AG20443 (cell line): ENCODE measurements at regions not wholly inside any gene's neighbourhood (a gene's known extent, or its start where the extent isn't known, plus 50 kb on each side); places are given as distances from the start of the nearest gene placed in this dataset.
"Not testable (repeated sequence)": the region's sequence is repeated elsewhere in the genome, so short reads cannot be mapped to it uniquely, and the experiment has no call there.

ENCODE experiments used
- DNase-seq: peaks from one replicate; pipeline ENCODE4 v3.0.0; 2012; ENCODE audit warnings: low spot score, mixed read lengths

- no peak for DNase-seq
Observed at GRCh38 chr6:166806217-166806838, 150.0 kb downstream of the RNASET2 start.

DNA sequence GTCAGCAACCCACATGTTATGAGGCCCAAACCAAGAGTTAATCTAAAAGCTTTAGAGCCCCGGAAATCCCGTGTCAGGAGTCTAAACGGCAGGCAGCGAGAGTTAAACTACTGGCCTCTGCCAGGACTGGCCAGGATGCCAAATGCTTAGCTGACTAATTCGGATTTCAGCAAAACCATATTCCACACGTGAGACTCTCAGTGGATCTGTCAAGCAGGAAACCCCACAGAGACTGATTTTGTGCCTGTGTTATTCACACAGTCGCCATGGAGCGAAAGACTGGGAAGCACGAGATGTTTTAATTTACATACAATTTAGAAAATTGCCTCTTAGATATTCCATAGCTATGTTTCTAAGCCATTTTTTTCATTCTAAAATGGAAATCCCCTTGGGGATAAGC is 152.9 kb downstream of the RNASET2 start:
- no peak for DNase-seq

DNA sequence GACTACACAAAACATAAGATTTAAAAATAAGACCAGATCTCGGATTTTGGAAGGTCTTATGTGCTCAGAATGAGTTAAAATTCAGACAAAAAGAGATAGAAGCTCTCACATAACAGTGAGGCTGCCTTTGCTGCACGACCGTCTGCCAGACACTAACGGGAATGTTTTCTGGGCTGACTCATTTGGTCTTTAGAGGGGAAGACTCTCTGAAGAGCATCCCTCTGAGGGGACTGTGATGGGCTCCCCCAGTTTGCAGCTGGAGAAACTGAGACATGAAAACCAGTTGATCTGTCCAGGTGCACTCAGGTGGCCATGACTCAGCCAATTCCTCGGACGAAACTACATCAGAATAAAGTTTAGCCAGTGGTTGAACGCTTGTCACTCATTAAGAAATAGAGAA is 153.9 kb downstream of the RNASET2 start:
- DNase-seq = no peak

- no peak for DNase-seq
Observed at GRCh38 chr6:166800137-166800536, 156.2 kb downstream of the RNASET2 start.

- DNase-seq = no peak
Observed at GRCh38 chr6:166798652-166799051, 157.7 kb downstream of the RNASET2 start.

- DNase-seq = no peak
Observed at GRCh38 chr6:166796610-166797009, 159.7 kb downstream of the RNASET2 start.

DNA sequence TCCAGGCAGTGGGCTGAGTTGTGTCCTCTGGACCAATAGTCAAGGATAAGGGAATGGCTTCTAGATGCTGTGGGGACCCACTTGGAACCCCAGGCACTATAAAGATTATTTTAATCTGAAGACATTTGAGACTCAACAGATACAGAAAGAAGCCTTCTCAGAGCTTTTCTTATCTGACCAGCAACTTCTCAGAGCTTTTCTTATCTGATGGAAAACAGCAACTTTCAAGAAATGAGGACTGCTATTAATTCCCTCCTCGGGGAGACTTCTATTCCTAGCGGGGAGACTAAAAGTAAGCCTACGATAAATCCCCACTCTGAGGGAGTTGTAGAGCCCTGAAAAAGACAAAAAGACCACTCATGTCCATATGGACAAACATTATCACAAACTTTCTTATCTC is 160.5 kb downstream of the RNASET2 start:
- no peak for DNase-seq

DNA sequence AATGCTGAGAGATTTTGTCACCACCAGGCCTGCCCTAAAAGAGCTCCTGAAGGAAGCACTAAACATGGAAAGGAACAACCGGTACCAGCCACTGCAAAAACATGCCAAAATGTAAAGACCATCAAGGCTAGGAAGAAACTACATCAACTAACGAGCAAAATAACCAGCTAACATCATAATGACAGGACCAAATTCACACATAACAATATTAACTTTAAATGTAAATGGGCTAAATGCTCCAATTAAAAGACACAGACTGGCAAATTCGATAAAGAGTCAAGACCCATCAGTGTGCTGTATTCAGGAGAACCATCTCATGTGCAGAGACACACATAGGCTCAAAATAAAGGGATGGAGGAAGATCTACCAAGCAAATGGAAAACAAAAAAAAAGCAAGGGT is 163.8 kb upstream of the RPS6KA2 start:
- not testable (repeated sequence) for DNase-seq

DNA sequence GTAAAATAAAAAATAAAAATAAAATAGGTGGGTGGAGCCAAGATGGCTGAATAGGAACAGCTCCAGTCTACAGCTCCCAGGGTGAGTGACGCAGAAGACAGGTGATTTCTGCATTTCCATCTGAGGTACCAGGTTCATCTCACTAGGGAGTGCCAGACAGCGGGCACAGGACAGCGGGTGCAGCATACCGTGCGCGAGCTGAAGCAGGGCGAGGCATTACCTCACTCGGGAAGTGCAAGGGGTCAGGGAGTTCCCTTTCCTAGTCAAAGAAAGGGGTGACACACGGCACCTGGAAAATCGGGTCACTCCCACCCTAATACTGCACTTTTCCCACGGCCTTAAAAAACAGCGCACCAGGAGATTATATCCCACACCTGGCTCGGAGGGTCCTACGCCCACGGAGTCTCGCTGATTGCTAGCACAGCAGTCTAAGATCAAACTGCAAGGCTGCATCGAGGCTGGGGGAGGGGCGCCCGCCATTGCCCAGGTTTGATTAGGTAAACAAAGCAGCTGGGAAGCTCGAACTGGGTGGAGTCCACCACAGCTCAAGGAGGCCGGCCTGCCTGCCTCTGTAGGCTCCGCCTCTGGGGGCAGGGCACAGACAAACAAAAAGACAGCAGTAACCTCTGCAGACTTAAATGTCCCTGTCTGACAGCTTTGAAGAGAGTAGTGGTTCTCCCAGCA is 161.9 kb upstream of the RPS6KA2 start:
- not testable (repeated sequence) for DNase-seq

GRCh38 chr6:166786704-166787293 is 159.7 kb upstream of the RPS6KA2 start:
- peak; percentile 69 for DNase-seq

DNA sequence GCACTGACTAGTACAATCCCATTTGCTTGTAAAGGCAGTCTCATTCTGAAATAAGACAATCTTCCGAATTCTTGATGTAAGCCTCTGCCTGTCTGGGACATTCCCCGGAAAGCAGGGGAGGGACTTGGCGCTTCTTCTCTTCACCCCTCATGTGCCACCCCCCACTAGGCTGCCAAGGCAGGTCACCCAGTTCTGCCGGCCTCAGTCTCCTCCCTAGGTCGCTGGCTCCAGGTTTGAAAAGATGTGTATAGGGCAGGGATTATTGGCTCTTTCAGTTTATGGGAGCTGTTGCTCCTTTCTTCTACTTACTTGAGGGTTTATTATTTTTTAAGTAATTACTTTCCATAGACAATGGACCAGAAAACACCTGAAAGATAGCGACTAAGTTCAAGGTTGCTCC is 158.1 kb upstream of the RPS6KA2 start:
- DNase-seq = peak; percentile 5

DNA sequence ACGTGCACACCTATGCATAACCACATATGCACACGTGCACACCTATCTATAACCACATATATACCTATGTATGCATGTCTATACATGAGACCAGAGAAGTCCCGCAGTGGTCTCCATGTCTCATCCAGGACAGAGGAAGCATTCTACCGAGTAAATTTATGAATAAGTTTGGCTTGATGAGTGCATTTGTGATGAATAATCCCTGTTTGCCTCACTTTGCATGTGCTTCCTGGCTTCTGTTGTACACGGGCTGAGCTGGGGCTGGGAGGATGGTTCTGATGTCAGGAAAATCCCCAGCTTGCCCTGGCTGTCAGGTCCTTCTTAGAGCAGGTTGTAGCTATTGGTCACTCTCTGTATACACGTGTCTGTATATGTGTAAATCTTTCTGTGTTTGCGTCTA is 157.6 kb upstream of the RPS6KA2 start:
- peak; percentile 29 for DNase-seq

DNA sequence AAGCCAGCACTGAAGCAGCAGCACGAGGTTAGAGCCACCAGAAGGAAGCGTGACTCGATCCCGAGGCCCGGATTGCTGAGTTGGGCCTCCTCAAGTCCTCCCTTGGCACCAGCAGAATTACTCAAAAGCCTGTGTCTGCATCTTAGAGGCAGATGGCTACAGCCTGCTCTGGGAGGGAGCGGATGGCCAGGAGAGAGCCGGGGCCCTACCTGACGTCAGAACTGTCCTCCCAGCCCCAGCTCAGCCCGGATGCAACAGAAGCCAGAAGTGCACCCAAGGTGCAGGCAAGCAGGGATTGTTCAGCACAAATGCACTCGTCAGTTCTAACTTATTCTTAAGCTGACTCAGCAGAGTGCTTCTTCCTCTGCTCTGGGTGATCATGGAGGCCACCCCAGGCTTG is 155.5 kb upstream of the RPS6KA2 start:
- no peak for DNase-seq

- DNase-seq = no peak
Observed at GRCh38 chr6:166781331-166781730, 154.3 kb upstream of the RPS6KA2 start.

- no peak for DNase-seq
Observed at GRCh38 chr6:166779963-166780683, 153.1 kb upstream of the RPS6KA2 start.

- DNase-seq = no peak
Observed at GRCh38 chr6:166779381-166779780, 152.3 kb upstream of the RPS6KA2 start.

GRCh38 chr6:166778776-166779175 is 151.7 kb upstream of the RPS6KA2 start:
- DNase-seq = no peak

GRCh38 chr6:166778046-166778445 is 151.0 kb upstream of the RPS6KA2 start:
- no peak for DNase-seq

- no peak for DNase-seq
Observed at GRCh38 chr6:166777096-166777630, 150.1 kb upstream of the RPS6KA2 start.

DNA sequence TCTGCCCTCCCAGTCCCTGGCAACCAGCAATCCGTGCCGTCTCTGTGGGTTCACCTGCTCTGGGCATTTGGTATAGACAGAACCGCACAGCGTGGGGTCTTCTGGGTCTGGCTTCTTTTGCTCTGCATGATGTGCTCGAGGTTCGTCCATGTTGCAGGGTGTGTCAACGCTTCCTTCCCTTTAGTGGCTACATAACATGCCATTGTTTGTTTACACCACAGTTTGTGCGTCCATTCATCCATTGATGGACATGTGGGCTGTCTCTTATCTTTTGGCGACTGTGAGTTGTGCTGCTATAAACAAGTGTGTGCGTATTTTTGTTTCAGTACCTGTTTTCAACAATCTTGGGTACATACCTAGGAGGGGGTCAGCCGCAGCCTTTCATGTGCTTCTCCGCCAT is 149.5 kb upstream of the RPS6KA2 start:
- DNase-seq = no peak

DNA sequence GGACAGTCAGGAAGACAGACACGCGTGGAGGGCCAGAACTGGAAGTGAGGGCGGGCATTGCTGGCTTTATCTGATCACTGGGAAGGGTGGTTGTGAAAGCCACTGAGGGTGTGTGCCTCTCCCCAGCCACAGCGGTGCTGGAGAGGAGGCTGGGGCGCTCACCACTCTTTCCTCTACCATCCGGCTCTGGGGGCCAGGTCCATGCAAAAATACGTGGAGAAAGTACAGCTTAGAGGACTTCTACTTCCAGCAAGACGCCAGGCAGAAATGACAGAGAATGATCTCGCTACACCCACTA is 148.8 kb upstream of the RPS6KA2 start:
- no peak for DNase-seq

DNA sequence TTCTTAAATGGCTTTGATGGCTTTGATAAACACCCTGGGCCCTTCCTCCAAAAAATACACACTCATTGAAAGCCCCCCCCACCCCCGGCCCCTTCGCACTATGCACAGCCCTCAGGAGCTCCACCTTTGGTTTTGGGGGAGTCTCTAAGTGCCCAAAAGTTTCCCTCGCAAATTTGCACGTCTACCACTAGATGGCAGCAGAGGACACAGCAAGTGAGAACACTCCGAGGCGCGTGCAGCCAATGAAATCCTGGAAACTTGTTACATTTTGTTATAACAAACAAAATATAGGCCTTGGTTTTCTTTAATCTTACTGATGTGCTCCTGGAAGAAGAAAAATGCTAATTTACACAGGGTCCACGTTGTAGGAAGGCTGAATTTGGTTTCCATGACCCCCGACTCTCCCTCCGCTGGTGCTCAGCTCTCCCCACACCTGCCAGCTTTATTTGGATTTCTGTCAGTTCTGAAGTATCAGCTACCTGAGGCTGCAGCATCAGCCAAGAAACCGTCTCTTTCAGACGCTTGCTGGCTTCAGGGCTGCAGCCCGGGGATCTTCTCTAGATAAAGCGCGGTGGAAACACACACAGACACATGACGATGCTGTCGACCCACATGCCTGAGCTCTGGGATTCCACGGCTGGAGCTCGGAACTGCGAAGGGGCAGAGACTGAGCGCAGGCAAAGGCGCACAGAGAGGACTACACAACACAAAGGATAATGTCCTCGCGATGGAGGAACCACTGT is 148.3 kb upstream of the RPS6KA2 start:
- peak; percentile 86 for DNase-seq
